ENCODE measurements at regions not wholly inside any gene's neighbourhood (a gene's known extent, or its start where the extent isn't known, plus 50 kb on each side); places are given as distances from the start of the nearest gene placed in this dataset.

DNA sequence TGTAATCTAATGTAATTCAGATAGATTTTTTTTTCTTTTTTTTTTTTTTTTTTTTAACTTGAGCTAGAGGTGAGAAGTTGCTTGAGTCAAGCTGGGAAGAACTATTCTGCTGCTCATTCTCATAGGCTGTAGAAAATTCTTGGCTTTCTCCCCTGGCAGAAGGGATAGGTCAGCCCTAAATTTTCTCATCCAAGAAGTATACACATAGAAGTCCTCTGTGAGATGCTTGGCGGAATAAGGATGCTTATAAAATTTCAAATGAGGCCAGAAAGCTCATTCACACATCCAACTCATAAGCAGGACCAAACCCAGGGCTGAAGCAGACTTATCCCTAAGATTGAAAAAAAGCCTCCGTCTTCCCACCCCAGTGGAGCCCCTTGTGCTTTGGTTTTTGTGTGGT is 572.5 kb downstream of the SQOR start:
- no peak overlapping the region for H3K4me3 ChIP-seq (ENCODE audit: low read depth, low read length)
- TF ChIP-seq, protein P1, sequence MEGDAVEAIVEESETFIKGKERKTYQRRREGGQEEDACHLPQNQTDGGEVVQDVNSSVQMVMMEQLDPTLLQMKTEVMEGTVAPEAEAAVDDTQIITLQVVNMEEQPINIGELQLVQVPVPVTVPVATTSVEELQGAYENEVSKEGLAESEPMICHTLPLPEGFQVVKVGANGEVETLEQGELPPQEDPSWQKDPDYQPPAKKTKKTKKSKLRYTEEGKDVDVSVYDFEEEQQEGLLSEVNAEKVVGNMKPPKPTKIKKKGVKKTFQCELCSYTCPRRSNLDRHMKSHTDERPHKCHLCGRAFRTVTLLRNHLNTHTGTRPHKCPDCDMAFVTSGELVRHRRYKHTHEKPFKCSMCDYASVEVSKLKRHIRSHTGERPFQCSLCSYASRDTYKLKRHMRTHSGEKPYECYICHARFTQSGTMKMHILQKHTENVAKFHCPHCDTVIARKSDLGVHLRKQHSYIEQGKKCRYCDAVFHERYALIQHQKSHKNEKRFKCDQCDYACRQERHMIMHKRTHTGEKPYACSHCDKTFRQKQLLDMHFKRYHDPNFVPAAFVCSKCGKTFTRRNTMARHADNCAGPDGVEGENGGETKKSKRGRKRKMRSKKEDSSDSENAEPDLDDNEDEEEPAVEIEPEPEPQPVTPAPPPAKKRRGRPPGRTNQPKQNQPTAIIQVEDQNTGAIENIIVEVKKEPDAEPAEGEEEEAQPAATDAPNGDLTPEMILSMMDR (conservative IDR thresholded peaks at IDR 0.05; ENCODE audit: low read depth, low read length), result no peak
- DNase-seq (ENCODE audit: low read depth), result no peak

DNA sequence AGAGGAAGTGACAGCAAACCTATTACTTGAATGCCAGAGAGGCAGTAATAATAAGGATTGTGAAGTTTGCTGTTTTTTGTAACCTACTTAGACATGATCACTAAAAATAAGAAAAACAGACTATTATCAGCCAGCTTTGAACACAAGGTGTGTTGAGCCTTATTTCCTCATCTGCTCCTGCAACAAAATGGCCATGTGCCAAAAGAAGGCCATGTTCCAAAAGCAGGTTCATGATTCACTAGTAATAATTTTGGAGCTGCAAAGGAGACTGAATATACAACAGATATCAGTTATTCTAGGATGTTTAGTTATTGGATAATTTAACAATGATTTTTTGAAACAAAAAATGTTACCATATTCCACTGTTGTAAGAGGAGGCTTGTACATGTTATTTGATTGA is 578.7 kb downstream of the SQOR start:
- TF ChIP-seq, protein P1 (conservative IDR thresholded peaks at IDR 0.05; ENCODE audit: low read depth, low read length), result no peak
- no peak for DNase-seq (ENCODE audit: low read depth)
- H3K4me3 ChIP-seq (ENCODE audit: low read depth, low read length), result no peak overlapping the region

DNA sequence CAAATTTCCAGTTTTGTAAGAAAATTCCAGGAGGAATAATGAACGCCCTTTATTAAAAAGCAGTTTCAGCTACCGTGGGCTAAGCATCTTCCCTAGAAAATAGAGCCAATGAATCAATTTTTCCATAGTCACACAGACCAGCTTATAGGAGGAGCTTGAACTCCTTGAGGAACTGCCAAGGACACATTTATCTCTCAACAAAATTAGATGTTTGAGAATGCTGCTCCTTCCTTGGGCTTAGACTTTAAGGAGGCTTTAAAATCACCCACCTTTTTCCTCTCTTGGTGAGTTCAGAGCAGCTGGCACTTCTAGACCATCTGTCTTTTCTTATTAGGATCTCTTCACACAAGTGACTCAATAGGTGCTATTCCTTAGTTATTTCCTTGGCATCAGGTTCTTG is 588.0 kb downstream of the SQOR start:
- TF ChIP-seq, protein P1 (conservative IDR thresholded peaks at IDR 0.05; ENCODE audit: low read depth, low read length), result no peak
- H3K4me3 ChIP-seq (ENCODE audit: low read depth, low read length), result no peak overlapping the region
- DNase-seq (ENCODE audit: low read depth), result no peak

DNA sequence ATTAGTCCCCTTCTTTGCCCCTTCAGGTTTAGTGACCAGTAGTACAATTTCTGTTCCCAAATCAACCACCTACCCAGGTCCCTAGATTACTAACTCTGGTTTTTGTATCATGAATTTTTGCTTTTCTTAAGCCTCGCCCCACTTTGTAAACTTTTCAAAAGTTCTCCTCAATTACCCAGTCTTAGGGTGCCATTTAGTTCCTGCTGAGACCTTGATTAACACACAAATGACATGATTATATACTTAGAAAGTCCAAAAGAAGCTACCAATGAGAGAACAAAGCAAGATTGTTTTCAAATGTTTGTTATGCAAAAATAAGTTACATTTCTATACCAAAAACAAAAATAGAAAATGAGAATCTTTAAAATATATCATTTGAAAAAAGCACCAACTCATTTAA is 594.4 kb downstream of the SQOR start:
- H3K4me3 ChIP-seq (ENCODE audit: low read depth, low read length), result no peak overlapping the region
- DNase-seq (ENCODE audit: low read depth), result no peak
- TF ChIP-seq, protein P1 (conservative IDR thresholded peaks at IDR 0.05; ENCODE audit: low read depth, low read length), result no peak

DNA sequence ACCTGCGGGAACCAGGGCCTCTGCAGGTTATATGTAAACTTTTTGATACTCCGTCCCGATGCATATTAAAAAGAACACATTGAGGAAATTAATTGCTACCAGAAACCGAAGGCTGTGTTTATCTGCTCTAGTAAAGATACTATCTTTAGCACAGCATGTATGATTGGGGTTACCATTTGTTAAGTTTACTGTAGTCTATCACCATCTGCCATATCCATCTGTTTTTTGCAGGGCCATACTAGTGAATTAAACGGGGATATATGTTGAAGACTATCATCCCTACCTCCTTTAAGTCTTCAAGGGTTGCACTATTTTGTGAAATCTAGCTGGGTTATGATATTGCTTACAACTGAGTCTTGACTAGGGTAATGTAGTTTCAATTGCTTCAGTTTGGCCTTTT is 597.0 kb downstream of the SQOR start:
- TF ChIP-seq, protein P1 (conservative IDR thresholded peaks at IDR 0.05; ENCODE audit: low read depth, low read length), result no peak
- H3K4me3 ChIP-seq (ENCODE audit: low read depth, low read length), result no peak overlapping the region
- DNase-seq (ENCODE audit: low read depth), result no peak

DNA sequence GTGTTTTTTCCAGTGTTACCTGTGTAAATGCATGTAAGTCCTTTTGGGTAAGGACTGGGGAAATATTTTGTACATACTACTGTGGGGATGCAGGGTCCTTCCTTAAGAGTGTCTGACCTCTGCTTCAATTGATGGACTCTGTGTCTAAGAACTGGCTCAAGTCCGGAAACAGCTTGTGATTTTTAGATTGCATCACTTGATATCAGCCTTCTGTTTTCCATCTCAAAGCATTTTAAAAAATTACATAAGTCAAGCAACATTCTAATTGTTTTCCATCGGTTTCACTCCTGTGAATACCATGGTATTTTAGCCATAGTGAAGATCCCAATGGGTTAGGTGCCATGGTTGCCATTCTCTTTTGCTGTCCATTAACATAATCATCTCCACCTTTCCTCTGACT is 597.6 kb downstream of the SQOR start:
- no peak overlapping the region for H3K4me3 ChIP-seq (ENCODE audit: low read depth, low read length)
- no peak for DNase-seq (ENCODE audit: low read depth)
- TF ChIP-seq, protein P1 (conservative IDR thresholded peaks at IDR 0.05; ENCODE audit: low read depth, low read length), result no peak

DNA sequence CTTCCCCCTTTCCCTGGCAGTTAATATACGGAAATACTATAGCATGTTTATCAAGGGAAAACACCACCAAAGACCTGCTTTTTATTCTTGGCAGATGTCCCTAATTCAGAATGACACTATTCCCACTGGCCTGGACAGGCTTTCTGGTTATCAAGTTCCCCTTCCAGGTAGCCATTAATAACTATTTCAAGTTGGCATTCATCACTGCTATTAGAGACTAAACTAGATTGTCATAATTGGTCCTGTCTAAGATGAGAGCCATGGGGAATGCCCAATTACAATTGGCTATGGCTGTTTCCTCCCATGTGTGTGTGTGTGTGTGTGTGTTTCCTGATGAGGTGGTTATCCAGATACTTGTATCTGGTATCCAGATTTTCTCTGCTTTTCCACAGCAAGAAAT is 608.1 kb downstream of the SQOR start:
- H3K4me3 ChIP-seq (ENCODE audit: low read depth, low read length), result no peak overlapping the region
- TF ChIP-seq, protein P1 (conservative IDR thresholded peaks at IDR 0.05; ENCODE audit: low read depth, low read length), result no peak
- DNase-seq (ENCODE audit: low read depth), result no peak

Measured in choroid plexus epithelial cell (primary cell).